GM18508 (cell line): ENCODE measurements at regions not wholly inside any gene's neighbourhood (a gene's known extent, or its start where the extent isn't known, plus 50 kb on each side); places are given as distances from the start of the nearest gene placed in this dataset.

ENCODE experiments used
- ATAC-seq: cut with Tn5 transposase; IDR thresholded peaks from one replicate; pipeline ENCODE4 v1.9.1; 2021; ENCODE audit warnings: moderate number of reproducible peaks; ENCODE audit not compliant: insufficient read depth, unreplicated experiment

GRCh38 chr19:30206187-30206586 lies 166.0 kb upstream of the ZNF536 start:
- no peak for ATAC-seq

GRCh38 chr19:30207357-30207756 lies 164.8 kb upstream of the ZNF536 start:
- no peak for ATAC-seq

- ATAC-seq, result no peak
Observed at GRCh38 chr19:30208436-30209060, 163.6 kb upstream of the ZNF536 start.

DNA sequence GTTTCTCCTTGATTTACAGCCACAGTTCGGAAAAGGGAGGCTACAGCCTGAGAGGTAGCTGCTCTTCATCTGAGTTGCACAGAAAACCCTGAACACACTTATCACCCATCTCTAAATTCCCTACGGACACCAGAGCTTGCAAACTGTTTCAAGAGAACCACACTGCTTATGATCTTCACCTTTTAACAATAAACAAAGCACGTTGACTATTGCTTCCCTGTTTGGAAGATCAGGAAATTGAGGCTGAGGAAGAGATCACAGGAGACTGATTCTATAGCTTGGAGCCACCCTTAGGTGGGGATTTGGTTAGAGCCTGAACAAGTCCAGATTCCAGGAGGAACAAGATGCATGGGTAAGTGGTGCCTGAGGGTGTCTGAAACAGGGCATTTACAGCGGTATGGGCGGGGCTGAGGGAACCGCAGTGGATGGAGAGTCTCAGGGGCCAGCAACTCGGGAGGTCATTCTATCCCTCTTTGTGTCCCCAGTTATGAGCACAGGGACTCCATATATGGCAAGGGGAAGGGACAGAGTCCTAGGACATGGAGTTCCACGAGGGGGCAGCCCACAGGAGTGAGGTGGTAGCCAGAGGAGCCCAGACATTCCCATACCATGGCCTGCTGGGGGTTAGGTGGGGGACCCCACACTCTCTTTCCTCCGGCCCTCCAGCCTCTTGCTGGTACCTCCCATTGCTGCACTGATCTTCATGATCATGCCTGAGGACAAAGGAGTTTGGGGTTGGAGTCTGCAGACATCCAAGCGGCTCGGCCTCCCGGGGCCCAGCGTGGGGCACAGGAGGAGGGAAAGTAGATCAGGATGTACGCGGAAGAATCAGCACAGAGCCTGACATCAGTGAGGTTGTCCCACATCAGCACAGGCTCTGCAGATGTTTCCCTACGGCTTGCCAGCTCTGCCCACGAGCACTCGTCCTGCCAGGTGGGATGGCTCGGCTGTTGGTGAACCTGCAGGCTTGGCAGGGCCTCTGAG lies 162.3 kb upstream of the ZNF536 start:
- no peak for ATAC-seq

GRCh38 chr19:30212574-30212973 lies 159.6 kb upstream of the ZNF536 start:
- no peak for ATAC-seq

GRCh38 chr19:30214651-30215051 lies 157.5 kb upstream of the ZNF536 start:
- no peak for ATAC-seq

DNA sequence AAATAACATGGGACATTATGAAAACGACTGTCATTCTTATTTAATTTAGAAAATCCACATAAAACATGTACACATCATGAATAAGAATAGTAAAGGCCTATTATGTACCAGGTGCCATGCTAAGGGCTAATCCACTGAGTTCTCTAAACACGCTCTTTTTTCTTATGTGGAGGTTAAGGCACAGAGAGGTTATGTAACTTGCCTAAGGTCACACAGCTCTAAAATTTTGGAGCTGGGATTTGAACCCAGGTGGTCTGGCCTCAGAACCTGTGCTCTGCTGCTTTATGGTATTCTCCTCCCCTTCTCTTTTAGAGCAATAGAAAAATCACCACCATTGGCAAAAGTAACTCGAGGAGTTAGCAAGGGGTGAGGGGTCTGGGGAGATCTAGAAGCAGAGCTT lies 156.9 kb upstream of the ZNF536 start:
- ATAC-seq, result no peak

GRCh38 chr19:30216453-30216852 lies 155.7 kb upstream of the ZNF536 start:
- ATAC-seq, result no peak

DNA sequence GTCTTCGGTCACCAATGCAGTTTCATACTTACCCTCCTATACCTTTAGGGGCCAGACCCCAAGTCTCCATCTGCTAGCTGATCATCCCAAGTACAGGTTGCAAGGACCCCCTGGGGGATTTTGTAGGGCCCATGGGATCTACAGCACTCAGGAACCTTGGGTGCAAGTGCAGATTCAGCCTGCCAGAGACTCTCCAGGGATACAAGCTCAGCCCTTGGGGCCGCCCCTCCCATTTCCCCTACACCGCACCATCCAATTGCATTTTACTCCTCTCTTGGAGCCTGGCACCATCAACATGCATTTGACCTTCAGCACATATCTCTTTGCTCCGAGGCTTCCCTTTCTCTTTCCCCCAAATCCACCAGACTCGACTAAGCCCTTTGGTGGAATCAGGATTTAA lies 154.7 kb upstream of the ZNF536 start:
- no peak for ATAC-seq

DNA sequence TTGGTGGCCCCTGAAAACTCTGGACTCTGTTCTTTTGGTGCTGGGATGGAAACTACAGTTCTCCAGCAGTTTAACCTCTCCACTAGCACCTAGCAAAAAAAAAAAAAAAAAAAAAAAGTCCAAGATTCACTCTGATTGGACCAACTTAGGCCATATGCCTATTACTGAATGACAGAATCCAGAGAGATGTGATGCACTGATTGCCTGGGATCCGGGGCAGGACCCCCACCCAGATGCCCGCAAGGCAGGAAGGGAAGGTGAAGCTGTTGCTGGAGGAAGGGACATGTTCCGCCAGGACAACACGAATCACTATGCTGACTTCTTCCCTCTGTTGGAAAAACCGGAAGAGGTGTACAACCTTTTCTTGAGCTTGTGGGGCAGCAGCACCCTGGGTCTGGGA lies 152.5 kb upstream of the ZNF536 start:
- no peak for ATAC-seq

DNA sequence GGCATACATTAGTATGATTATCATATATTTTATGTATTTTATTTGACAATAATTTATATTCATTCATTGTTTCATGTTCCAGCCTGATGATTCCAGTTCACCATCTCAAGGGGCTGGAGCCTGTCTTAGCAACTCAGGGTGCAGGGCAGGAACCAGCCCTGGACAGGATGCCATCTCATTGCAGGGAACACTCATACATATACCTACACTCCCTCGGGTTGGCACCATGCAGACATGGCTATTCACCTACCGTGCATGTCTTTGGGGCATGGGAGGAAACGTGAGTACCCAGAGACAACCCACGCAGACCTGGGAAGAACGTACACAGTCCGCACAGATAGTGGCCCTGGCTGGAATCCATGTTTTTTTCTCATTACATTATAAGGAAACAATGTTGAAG lies 151.0 kb upstream of the ZNF536 start:
- no peak for ATAC-seq

GRCh38 chr19:30222428-30222873 lies 149.7 kb upstream of the ZNF536 start:
- ATAC-seq, result no peak

DNA sequence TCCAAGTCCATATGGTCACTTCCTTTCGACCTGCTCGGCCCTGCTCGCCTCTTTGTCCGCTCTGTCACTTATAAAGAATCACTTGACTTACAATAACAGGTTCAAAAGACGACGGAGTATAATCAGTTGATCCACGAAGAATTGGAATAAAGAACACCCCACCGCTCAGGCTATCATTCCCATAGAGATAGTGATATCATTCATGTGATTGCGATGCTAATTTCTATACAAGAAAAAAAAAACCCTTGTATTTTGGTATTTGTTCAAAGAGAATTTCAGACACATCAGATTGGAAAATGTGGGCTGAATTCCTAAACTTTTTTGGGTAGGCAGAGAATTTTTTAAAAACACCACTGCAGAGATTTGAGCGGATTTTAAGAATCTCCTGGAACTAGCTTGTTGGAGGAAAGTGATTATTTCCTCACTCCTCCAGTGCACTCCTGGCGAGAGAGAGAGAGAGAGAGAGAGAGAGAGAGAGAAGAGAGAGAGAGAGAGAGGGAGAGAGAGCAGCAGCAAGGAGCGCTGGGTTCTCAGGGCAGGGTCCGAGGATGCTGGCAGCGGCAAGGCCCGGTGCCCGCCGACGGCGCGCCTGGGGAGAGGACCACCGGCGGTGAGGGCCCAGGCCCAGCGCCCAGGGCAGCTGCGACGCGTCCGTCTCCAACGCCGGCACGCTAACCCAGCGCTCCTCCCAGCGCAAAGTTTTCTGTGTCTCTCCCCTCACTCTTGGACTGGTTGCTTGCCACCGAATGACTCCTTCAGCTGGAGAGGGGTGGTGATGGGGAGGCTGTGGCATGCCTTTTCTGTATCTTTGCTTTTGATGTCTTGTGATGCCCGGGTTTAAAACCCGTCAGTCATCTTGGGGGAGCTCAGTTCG lies 149.0 kb upstream of the ZNF536 start:
- no peak for ATAC-seq

DNA sequence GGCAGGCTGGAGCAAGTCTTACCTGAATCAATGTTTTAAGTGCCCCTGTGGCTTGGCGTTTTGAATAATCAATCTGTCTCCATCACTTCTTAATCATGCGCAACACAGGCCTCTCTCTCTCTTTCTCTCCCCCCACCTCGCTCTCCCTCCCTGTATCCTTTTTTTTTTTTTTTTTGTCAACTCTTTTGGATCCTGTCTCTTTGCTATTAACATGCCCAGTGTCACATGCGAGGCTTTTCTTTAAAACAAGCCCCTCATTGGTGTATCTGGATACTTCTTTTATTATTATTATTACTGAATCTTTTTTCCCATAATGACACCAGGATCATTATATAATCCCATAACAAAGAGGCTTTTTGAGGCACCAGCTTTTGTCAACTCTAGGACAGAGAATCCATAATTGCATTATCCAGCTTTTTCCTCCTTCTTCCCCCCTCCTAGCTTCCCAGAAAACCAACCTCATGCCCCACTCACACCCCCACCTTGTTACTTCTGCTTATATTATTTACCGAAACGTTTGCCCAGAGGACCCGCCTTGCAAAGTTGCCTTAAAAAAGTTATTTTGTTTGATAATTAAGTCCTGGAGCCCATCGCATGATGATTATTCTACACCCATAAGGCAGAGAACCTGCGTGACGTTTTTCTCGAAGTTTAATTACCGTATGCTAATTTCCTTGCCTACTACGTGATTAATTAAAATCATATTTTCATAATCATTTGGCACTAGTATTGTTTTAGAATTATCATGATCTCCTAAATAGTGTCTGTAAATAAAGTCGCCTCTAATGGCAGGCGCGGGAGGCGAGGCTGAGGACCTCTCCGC lies 148.1 kb upstream of the ZNF536 start:
- no peak for ATAC-seq

- no peak for ATAC-seq
Observed at GRCh38 chr19:30224689-30225606, 147.2 kb upstream of the ZNF536 start.

GRCh38 chr19:30225676-30226463 lies 146.3 kb upstream of the ZNF536 start:
- no peak for ATAC-seq

GRCh38 chr19:30226464-30227011 lies 145.6 kb upstream of the ZNF536 start:
- no peak for ATAC-seq
